GM12891 (cell line): ENCODE measurements at regions not wholly inside any gene's neighbourhood (a gene's known extent, or its start where the extent isn't known, plus 50 kb on each side); places are given as distances from the start of the nearest gene placed in this dataset.

Experiments used
- PAX5 ChIP-seq: IDR thresholded peaks from 2 replicates; pipeline ENCODE4 v1.6.1; 2011; ENCODE audit warnings: low read length, moderate library complexity, mild to moderate bottlenecking; ENCODE audit not compliant: insufficient read depth, severe bottlenecking
- POLR2A ChIP-seq: IDR thresholded peaks from 2 replicates; pipeline ENCODE4 v1.6.1; 2011; ENCODE audit warnings: low read depth, low read length, control low read depth
- POLR2AphosphoS5 ChIP-seq: IDR thresholded peaks from 2 replicates; pipeline ENCODE4 v1.6.1; 2011; ENCODE audit warnings: low read depth, low read length, control low read depth
- TAF1 ChIP-seq: IDR thresholded peaks from 2 replicates; pipeline ENCODE4 v1.6.1; 2011; ENCODE audit warnings: low read depth, low read length, control low read depth

DNA sequence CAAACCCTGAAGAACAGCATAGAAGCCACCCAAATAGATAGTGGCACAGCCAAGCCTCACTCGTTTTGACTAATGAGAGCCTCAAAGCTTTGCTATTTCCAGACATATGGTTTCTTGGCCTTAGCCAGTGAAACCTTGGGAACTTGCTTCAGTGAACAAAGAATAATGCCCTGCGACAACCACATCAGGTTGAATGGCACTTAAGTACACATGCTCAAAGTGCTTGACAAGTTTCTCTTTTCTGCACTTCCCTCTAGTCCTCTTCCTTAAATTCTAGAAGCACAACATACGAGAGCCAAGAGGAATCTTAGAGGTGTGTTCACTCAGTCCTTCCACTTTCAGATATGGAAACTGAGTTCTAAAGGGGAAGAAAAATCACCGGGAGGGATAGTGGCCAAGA lies 258.3 kb downstream of the HAUS1 start:
- TF ChIP-seq PAX5 (no peak), POLR2A (no peak), POLR2AphosphoS5 (no peak), TAF1 (no peak)
